ENCODE measurements at regions not wholly inside any gene's neighbourhood (a gene's known extent, or its start where the extent isn't known, plus 50 kb on each side); places are given as distances from the start of the nearest gene placed in this dataset.
A peak's percentile ranks its signal among the peaks of the same experiment; 100 is the strongest.

- Histone ChIP-seq H4K20me1 (ENCODE audit: insufficient read depth, low read length) (no peaks in the 10 kb centered on the region), H2AFZ (ENCODE audit: low read length) (no peak overlapping the region), H3K4me3 (ENCODE audit: insufficient read depth, low read length) (no peak overlapping the region), H3K4me2 (ENCODE audit: insufficient read depth, low read length) (no peak overlapping the region), H3K27ac (ENCODE audit: low read depth, low read length) (peak overlapping the region; percentile 41), H3K9me3 (ENCODE audit: low read depth, low read length) (no peaks in the 10 kb centered on the region), H3K36me3 (ENCODE audit: insufficient read depth, low read length) (no peaks in the 10 kb centered on the region), H3K27me3 (ENCODE audit: insufficient read depth, low read length) (no peaks in the 10 kb centered on the region), H3K4me1 (ENCODE audit: insufficient read depth, low read length) (no peaks in the 10 kb centered on the region), H3K79me2 (ENCODE audit: insufficient read depth, low read length) (no peaks in the 10 kb centered on the region)
- DNase-seq (ENCODE audit: insufficient read length, low spot score, missing footprints), result no peak
- no peak for TF ChIP-seq CTCF (IDR thresholded peaks at IDR 0.05; ENCODE audit: extremely low read depth, low read depth, low read length)
Observed at GRCh38 chr2:176997792-176998169, 214.8 kb upstream of the HNRNPA3 start.

GRCh38 chr2:176999301-176999700 is 213.3 kb upstream of the HNRNPA3 start:
- no peak for TF ChIP-seq CTCF (IDR thresholded peaks at IDR 0.05; ENCODE audit: extremely low read depth, low read depth, low read length)
- H3K4me3 ChIP-seq (ENCODE audit: insufficient read depth, low read length), result no peak overlapping the region
- H3K27me3 ChIP-seq (ENCODE audit: insufficient read depth, low read length), result no peaks in the 10 kb centered on the region
- no peak overlapping the region for H3K4me2 ChIP-seq (ENCODE audit: insufficient read depth, low read length)
- no peaks in the 10 kb centered on the region for H4K20me1 ChIP-seq (ENCODE audit: insufficient read depth, low read length)
- H3K4me1 ChIP-seq (ENCODE audit: insufficient read depth, low read length), result no peaks in the 10 kb centered on the region
- no peaks in the 10 kb centered on the region for H3K36me3 ChIP-seq (ENCODE audit: insufficient read depth, low read length)
- no peak overlapping the region for H3K27ac ChIP-seq (ENCODE audit: low read depth, low read length)
- H3K79me2 ChIP-seq (ENCODE audit: insufficient read depth, low read length), result no peaks in the 10 kb centered on the region
- H2AFZ ChIP-seq (ENCODE audit: low read length), result no peak overlapping the region
- peak; percentile 85 for DNase-seq (ENCODE audit: insufficient read length, low spot score, missing footprints)
- H3K9me3 ChIP-seq (ENCODE audit: low read depth, low read length), result no peaks in the 10 kb centered on the region

GRCh38 chr2:177000061-177000714 is 212.4 kb upstream of the HNRNPA3 start:
- H3K27me3 ChIP-seq (ENCODE audit: insufficient read depth, low read length), result no peaks in the 10 kb centered on the region
- H4K20me1 ChIP-seq (ENCODE audit: insufficient read depth, low read length), result no peaks in the 10 kb centered on the region
- H3K79me2 ChIP-seq (ENCODE audit: insufficient read depth, low read length), result no peaks in the 10 kb centered on the region
- no peak overlapping the region for H3K27ac ChIP-seq (ENCODE audit: low read depth, low read length)
- no peak overlapping the region for H3K4me3 ChIP-seq (ENCODE audit: insufficient read depth, low read length)
- no peak for TF ChIP-seq CTCF (IDR thresholded peaks at IDR 0.05; ENCODE audit: extremely low read depth, low read depth, low read length)
- no peak overlapping the region for H3K4me2 ChIP-seq (ENCODE audit: insufficient read depth, low read length)
- no peaks in the 10 kb centered on the region for H3K9me3 ChIP-seq (ENCODE audit: low read depth, low read length)
- H3K36me3 ChIP-seq (ENCODE audit: insufficient read depth, low read length), result no peaks in the 10 kb centered on the region
- H3K4me1 ChIP-seq (ENCODE audit: insufficient read depth, low read length), result no peaks in the 10 kb centered on the region
- H2AFZ ChIP-seq (ENCODE audit: low read length), result no peak overlapping the region
- no peak for DNase-seq (ENCODE audit: insufficient read length, low spot score, missing footprints)

- no peaks in the 10 kb centered on the region for H3K4me1 ChIP-seq (ENCODE audit: insufficient read depth, low read length)
- H3K36me3 ChIP-seq (ENCODE audit: insufficient read depth, low read length), result no peaks in the 10 kb centered on the region
- H4K20me1 ChIP-seq (ENCODE audit: insufficient read depth, low read length), result no peaks in the 10 kb centered on the region
- H3K27ac ChIP-seq (ENCODE audit: low read depth, low read length), result no peak overlapping the region
- no peaks in the 10 kb centered on the region for H3K9me3 ChIP-seq (ENCODE audit: low read depth, low read length)
- no peak overlapping the region for H2AFZ ChIP-seq (ENCODE audit: low read length)
- TF ChIP-seq CTCF (IDR thresholded peaks at IDR 0.05; ENCODE audit: extremely low read depth, low read depth, low read length), result no peak
- H3K4me3 ChIP-seq (ENCODE audit: insufficient read depth, low read length), result no peak overlapping the region
- H3K4me2 ChIP-seq (ENCODE audit: insufficient read depth, low read length), result no peak overlapping the region
- DNase-seq (ENCODE audit: insufficient read length, low spot score, missing footprints), result no peak
- no peaks in the 10 kb centered on the region for H3K27me3 ChIP-seq (ENCODE audit: insufficient read depth, low read length)
- H3K79me2 ChIP-seq (ENCODE audit: insufficient read depth, low read length), result no peaks in the 10 kb centered on the region
Observed at GRCh38 chr2:177000715-177001072, 211.9 kb upstream of the HNRNPA3 start.
